ENCODE measurements at regions not wholly inside any gene's neighbourhood (a gene's known extent, or its start where the extent isn't known, plus 50 kb on each side); places are given as distances from the start of the nearest gene placed in this dataset.

DNA sequence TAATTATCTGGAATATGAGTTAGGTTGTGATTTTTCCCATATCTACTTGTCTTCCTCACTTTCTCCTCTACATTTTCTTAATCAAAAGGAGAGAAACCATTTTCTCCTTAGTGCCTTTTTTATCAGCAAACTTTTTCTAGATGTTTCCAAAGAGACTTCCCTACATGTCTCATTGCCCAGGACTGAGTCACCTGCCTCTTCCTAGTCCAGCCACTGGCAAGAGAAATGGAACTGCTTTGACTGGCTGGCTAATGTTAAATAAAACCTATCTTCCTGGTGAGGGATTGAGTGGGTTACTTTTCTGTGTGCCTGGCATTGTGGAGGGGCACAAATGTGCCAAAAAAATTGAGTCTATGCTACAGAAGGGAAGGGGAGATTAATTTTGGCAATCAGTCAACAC, 52.1 kb upstream of the CD5L start:
- H3K27me3 ChIP-seq (ENCODE audit: low read depth): no peaks in the 10 kb centered on the region
- H3K36me3 ChIP-seq: no peaks in the 10 kb centered on the region
- H3K9me3 ChIP-seq (replicated peaks): peaks cover 8% of the 10 kb centered on the region
- no peak overlapping the region for H3K27ac ChIP-seq (replicated peaks)
- no peak overlapping the region for H3K4me3 ChIP-seq
- TF ChIP-seq, protein P1, sequence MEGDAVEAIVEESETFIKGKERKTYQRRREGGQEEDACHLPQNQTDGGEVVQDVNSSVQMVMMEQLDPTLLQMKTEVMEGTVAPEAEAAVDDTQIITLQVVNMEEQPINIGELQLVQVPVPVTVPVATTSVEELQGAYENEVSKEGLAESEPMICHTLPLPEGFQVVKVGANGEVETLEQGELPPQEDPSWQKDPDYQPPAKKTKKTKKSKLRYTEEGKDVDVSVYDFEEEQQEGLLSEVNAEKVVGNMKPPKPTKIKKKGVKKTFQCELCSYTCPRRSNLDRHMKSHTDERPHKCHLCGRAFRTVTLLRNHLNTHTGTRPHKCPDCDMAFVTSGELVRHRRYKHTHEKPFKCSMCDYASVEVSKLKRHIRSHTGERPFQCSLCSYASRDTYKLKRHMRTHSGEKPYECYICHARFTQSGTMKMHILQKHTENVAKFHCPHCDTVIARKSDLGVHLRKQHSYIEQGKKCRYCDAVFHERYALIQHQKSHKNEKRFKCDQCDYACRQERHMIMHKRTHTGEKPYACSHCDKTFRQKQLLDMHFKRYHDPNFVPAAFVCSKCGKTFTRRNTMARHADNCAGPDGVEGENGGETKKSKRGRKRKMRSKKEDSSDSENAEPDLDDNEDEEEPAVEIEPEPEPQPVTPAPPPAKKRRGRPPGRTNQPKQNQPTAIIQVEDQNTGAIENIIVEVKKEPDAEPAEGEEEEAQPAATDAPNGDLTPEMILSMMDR (IDR thresholded peaks at IDR 0.05; ENCODE audit: borderline replicate concordance): no peak
- H3K4me1 ChIP-seq: peaks cover 12% of the 10 kb centered on the region
- no peak for DNase-seq
- intact Hi-C loops (cut with micrococcal nuclease): no loop called here

DNA sequence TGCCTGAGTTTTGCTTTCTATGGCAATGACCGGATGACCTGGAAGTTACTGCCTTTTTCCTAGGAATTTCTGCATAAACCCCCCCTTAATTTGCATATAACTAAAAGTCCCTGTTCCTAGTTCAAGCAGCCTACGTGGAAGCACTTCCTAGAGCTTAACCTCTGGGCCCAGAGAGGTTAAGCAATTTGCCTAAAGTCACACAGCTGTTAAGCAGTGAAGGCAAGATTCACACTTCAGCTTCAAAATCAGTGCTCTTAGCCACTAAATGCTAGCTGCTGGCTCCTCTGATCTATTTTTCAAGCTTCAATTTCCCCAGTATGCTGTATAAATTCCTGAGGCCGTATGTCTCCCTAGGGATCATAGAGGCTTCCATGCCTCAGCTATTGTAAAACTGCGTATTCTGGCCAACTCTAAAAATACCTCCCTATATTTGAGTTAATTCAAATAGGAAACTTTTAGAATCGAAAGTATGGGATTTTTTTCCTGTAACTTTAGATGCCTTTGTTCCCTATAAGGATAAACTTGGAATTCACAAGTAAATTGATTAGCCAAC, 53.1 kb upstream of the CD5L start:
- Histone ChIP-seq H3K36me3 (no peaks in the 10 kb centered on the region), H3K9me3 (replicated peaks) (peaks cover 9% of the 10 kb centered on the region), H3K27me3 (ENCODE audit: low read depth) (no peaks in the 10 kb centered on the region), H3K27ac (replicated peaks) (no peak overlapping the region), H3K4me1 (peaks cover 12% of the 10 kb centered on the region), H3K4me3 (no peak overlapping the region)
- no peak for DNase-seq
- TF ChIP-seq, protein P1 (IDR thresholded peaks at IDR 0.05; ENCODE audit: borderline replicate concordance): no peak
- intact Hi-C loops (cut with micrococcal nuclease): no loop called here

DNA sequence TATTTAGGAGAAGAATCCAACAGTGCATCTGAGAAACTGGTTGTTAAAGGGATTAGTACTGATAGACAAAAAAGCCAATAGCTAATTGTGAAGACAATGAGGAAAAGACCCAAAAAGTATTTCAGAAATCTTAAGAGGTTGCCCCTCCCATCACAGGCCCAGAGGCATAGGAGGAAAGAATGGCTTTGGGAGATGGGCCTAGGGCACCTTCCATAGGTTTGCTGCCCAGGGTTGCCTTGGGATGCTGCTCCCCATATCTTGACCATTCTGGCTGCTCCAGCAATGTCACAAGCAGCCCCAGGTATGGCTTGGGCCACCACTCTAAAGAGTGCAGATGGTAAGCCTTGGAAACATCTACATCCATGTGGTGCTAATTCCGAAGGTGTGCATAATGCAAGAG, 68.7 kb upstream of the CD5L start:
- Histone ChIP-seq H3K27ac (replicated peaks) (no peak overlapping the region), H3K27me3 (ENCODE audit: low read depth) (no peaks in the 10 kb centered on the region), H3K9me3 (replicated peaks) (peaks cover 26% of the 10 kb centered on the region), H3K36me3 (no peaks in the 10 kb centered on the region), H3K4me1 (peaks cover under 1% of the 10 kb centered on the region), H3K4me3 (no peak overlapping the region)
- TF ChIP-seq, protein P1 (IDR thresholded peaks at IDR 0.05; ENCODE audit: borderline replicate concordance): no peak
- no peak for DNase-seq
- intact Hi-C loops (cut with micrococcal nuclease): no loop called here

DNA sequence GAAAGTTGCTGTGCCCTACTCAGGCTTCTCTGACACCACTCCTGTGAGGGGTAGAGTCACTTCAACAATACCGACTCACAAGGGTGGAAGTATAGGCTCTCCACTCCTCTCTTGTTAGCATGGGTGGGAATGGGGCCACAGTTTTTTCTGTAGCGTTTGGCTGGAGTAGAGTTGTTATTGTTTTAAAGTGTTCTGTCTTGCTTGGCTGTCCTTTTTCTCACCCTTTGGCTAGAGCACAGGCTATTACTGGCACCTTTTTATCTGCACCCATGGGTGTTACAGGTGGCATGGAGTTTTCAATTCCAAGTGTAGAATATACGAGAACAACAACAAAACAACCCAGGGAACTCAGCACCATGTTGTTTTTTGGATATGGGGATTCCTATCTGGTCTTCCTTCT, 74.3 kb upstream of the CD5L start:
- peaks cover 14% of the 10 kb centered on the region for H3K9me3 ChIP-seq (replicated peaks)
- TF ChIP-seq, protein P1 (IDR thresholded peaks at IDR 0.05; ENCODE audit: borderline replicate concordance): no peak
- H3K27ac ChIP-seq (replicated peaks): peak overlapping the region; percentile 73
- DNase-seq: no peak
- intact Hi-C loops (cut with micrococcal nuclease): no loop called here
- H3K4me1 ChIP-seq: peaks cover 26% of the 10 kb centered on the region
- no peaks in the 10 kb centered on the region for H3K36me3 ChIP-seq
- no peaks in the 10 kb centered on the region for H3K27me3 ChIP-seq (ENCODE audit: low read depth)
- no peak overlapping the region for H3K4me3 ChIP-seq

DNA sequence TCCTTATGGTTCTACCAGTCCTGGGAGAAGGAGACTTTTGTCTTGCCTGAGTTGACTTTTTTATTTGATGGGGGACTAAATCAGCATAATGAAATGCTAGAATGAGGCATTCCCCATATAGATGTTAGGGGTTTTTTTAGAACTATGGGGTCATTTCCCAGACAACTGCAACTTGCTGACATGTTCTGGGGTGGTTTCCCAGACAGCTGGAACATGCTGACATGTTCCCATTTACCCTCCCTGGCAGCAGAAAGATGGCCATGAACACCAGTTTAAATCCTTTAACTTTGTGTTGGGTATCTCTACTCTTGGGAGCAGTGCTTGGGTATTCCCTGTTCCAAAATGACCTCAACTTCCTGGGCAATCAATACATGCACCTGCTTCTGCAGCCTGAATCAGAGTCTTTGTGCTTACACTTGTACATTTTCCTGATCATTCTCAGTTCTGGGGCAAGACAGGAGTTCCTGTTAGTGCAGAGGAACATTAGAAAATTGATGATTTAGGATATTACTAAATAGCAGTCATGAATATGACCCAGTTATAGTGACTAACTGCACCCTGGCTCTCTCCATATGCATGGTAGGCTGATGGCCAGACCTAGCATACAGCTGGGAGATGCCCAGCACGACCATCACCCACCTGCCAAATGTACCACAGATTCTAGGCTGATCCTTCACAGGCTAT, 75.4 kb upstream of the CD5L start:
- Histone ChIP-seq H3K27ac (replicated peaks) (peak overlapping the region; percentile 73), H3K4me3 (no peak overlapping the region), H3K36me3 (no peaks in the 10 kb centered on the region), H3K9me3 (replicated peaks) (peaks cover 14% of the 10 kb centered on the region), H3K4me1 (peaks cover 26% of the 10 kb centered on the region), H3K27me3 (ENCODE audit: low read depth) (no peaks in the 10 kb centered on the region)
- intact Hi-C loops (cut with micrococcal nuclease): no loop called here
- TF ChIP-seq, protein P1 (IDR thresholded peaks at IDR 0.05; ENCODE audit: borderline replicate concordance): no peak
- no peak for DNase-seq
